ENCODE measurements at regions not wholly inside any gene's neighbourhood (a gene's known extent, or its start where the extent isn't known, plus 50 kb on each side); places are given as distances from the start of the nearest gene placed in this dataset.

GRCh38 chr1:50295566-50295965, 127.7 kb downstream of the DMRTA2 start:
- DNase-seq (ENCODE audit: low read depth, low spot score): no peak

GRCh38 chr1:50292276-50292675, 131.0 kb downstream of the DMRTA2 start:
- DNase-seq (ENCODE audit: low read depth, low spot score): no peak

- no peak for DNase-seq (ENCODE audit: low read depth, low spot score)
Observed at GRCh38 chr1:50289495-50289894, 133.7 kb downstream of the DMRTA2 start.

GRCh38 chr1:50285994-50286393, 137.2 kb downstream of the DMRTA2 start:
- DNase-seq (ENCODE audit: low read depth, low spot score): no peak

- DNase-seq (ENCODE audit: low read depth, low spot score): no peak
Observed at GRCh38 chr1:50279622-50280330, 143.5 kb downstream of the DMRTA2 start.

- DNase-seq (ENCODE audit: low read depth, low spot score): no peak
Observed at GRCh38 chr1:50278961-50279360, 144.3 kb downstream of the DMRTA2 start.

GRCh38 chr1:50278410-50278809, 144.8 kb downstream of the DMRTA2 start:
- no peak for DNase-seq (ENCODE audit: low read depth, low spot score)

GRCh38 chr1:50275566-50275965, 147.7 kb downstream of the DMRTA2 start:
- no peak for DNase-seq (ENCODE audit: low read depth, low spot score)

GRCh38 chr1:50272912-50273311, 150.3 kb downstream of the DMRTA2 start:
- no peak for DNase-seq (ENCODE audit: low read depth, low spot score)

- DNase-seq (ENCODE audit: low read depth, low spot score): no peak
Observed at GRCh38 chr1:50271968-50272578, 151.2 kb downstream of the DMRTA2 start.

- no peak for DNase-seq (ENCODE audit: low read depth, low spot score)
Observed at GRCh38 chr1:50271337-50271736, 151.9 kb downstream of the DMRTA2 start.

GRCh38 chr1:50270926-50271325, 152.3 kb downstream of the DMRTA2 start:
- DNase-seq (ENCODE audit: low read depth, low spot score): no peak

- no peak for DNase-seq (ENCODE audit: low read depth, low spot score)
Observed at GRCh38 chr1:50268049-50268448, 155.2 kb downstream of the DMRTA2 start.

GRCh38 chr1:50266509-50266908, 156.7 kb downstream of the DMRTA2 start:
- no peak for DNase-seq (ENCODE audit: low read depth, low spot score)

- no peak for DNase-seq (ENCODE audit: low read depth, low spot score)
Observed at GRCh38 chr1:50265790-50266314, 157.1 kb downstream of the ELAVL4 start.

GRCh38 chr1:50264590-50264989, 155.9 kb downstream of the ELAVL4 start:
- no peak for DNase-seq (ENCODE audit: low read depth, low spot score)

- no peak for DNase-seq (ENCODE audit: low read depth, low spot score)
Observed at GRCh38 chr1:50262436-50262835, 153.7 kb downstream of the ELAVL4 start.

- no peak for DNase-seq (ENCODE audit: low read depth, low spot score)
Observed at GRCh38 chr1:50261951-50262350, 153.2 kb downstream of the ELAVL4 start.

- DNase-seq (ENCODE audit: low read depth, low spot score): no peak
Observed at GRCh38 chr1:50257940-50258685, 149.4 kb downstream of the ELAVL4 start.

GRCh38 chr1:50257029-50257428, 148.3 kb downstream of the ELAVL4 start:
- DNase-seq (ENCODE audit: low read depth, low spot score): no peak

Data from iPS DF 19.7 (cell line).